GM19438 (cell line): ENCODE measurements at regions not wholly inside any gene's neighbourhood (a gene's known extent, or its start where the extent isn't known, plus 50 kb on each side); places are given as distances from the start of the nearest gene placed in this dataset.

Experiments used
- ATAC-seq: cut with Tn5 transposase; IDR thresholded peaks from one replicate; pipeline ENCODE4 v1.9.1; 2021; ENCODE audit warnings: low read depth; ENCODE audit not compliant: unreplicated experiment

DNA sequence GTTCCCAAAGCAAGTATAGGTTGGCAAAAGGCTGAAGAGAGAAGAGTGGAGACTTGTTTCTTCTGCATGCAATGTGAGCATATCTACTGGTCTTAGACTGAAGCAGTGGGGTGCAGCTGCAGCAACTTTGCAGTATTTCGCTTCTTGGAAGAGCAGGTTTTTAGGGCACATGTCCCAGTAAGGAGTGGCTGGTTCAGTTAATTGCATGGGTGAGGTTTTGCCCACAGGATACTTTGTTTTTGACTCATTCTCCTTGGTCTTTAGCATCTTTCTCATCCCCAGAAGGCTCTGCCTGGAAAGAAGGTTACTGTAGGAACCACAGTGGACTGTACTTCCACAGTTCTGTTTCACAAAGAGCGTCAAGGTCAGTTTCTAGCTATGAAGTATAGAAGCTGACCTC is 68.0 kb upstream of the NR3C2 start:
- ATAC-seq: no peak

- ATAC-seq: no peak
These were observed 61.5 kb upstream of the NR3C2 start for GRCh38 chr4:148503681-148504080.

DNA sequence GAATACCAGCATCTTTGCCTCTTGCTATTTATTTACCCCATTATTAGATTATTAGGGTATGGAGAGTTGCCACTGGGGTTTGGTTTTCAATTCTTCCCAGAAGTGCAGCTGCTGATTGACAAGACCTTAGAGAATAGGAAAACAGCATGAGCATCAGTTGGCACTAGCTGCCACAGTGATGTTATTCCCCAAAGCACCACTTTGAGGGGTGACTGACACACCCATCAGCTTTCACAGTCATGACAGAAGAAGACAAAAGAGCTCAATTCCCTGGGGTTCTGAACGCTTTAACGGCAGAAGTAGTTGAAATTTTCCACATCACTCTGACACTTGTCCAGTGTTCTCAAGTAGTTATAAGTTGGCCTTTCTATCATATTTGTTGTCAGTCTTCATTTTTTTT is 55.0 kb upstream of the NR3C2 start:
- ATAC-seq: no peak

DNA sequence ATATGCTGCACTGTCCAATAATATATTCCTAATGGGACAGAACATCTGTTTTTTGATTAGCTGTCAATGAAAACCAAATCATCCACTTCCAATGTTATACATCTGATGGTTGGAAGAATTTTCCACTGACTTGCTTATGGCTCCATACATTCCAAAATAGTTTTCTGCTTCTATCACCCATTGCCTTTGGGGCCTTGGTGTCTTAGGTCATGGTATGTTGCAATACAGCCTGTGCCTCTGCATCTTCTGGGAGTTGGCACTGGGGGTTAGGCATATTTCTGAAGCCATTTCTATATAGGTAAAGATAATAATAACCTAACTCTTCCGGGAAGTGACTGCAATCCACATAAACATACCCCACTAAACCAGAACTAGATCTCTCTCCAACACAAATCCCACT is 53.2 kb upstream of the NR3C2 start:
- no peak for ATAC-seq
